ENCODE measurements at regions not wholly inside any gene's neighbourhood (a gene's known extent, or its start where the extent isn't known, plus 50 kb on each side); places are given as distances from the start of the nearest gene placed in this dataset.
A peak's percentile ranks its signal among the peaks of the same experiment; 100 is the strongest.

DNA sequence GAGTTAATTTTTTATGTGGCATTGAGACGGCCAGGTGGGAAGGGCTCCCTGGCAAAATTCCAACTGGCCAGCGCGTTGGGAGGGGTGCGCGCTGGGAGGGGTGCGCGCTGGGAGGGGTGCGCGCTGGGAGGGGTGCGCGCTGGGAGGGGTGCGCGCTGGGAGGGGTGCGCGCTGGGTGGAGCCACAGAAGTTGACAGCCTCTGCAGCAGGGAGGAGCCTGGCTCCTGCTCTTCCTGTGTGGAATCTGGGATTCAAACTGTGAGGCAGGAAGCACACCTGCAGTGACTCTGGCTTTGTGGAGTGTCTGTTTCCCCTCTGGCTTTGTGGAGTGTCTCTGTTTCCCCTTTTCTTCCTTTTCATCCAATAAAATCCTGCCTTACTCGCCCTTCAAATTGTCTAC lies 147.9 kb upstream of the CBLN2 start:
- intact Hi-C loops (cut with DNase I): no loop called here
- no peaks in the 10 kb centered on the region for H3K27me3 ChIP-seq (ENCODE audit: control insufficient read depth in 1 of 2, insufficient read depth in 2 of 2, low read length in 1 of 2)
- H3K36me3 ChIP-seq (ENCODE audit: control insufficient read depth in 1 of 2, insufficient read depth in 2 of 2, low read length in 1 of 2): no peaks in the 10 kb centered on the region
- no peaks in the 10 kb centered on the region for H3K9me3 ChIP-seq (ENCODE audit: control insufficient read depth, low read length)
- no peak overlapping the region for H3K4me3 ChIP-seq (ENCODE audit: low read length in 2 of 2)
- 4 to 7% methylated on average over 14 to 16 of the region's 16 CpGs for WGBS, 2 donors
- no peaks in the 10 kb centered on the region for H3K4me1 ChIP-seq (ENCODE audit: control insufficient read depth in 1 of 2, insufficient read depth in 2 of 2, low read length in 2 of 2)
- ATAC-seq (ENCODE audit: low FRiP score) (no peak), DNase-seq (no peak)
- no peak overlapping the region for H3K27ac ChIP-seq (ENCODE audit: low read depth in 1 of 2, low read length in 2 of 2)

DNA sequence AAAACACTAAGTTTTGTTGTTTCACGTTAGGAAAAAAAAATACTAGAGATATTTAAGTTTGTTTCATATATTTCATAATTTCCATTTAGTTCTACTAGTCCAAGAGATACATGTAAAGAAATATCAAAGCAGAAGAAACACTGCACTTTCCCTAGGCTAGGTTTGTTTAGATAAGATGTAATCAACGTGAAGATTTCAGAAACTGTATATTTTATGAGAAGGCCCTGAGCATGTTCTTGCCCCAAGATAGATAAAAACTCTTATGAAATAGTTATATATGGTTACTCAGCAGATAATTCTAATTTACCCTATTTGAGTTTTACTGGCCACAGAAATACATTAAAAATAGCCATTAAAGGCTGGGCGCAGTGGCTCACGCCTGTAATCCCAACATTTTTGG lies 143.6 kb upstream of the CBLN2 start:
- no peak overlapping the region for H3K27ac ChIP-seq (ENCODE audit: low read depth in 1 of 2, low read length in 2 of 2)
- ATAC-seq (ENCODE audit: low FRiP score): no peak
- no peaks in the 10 kb centered on the region for H3K36me3 ChIP-seq (ENCODE audit: control insufficient read depth in 1 of 2, insufficient read depth in 2 of 2, low read length in 1 of 2)
- 72 to 74% methylated on average over 4 of the region's 4 CpGs for whole genome bisulfite sequencing, 2 donors
- H3K4me1 ChIP-seq (ENCODE audit: control insufficient read depth in 1 of 2, insufficient read depth in 2 of 2, low read length in 2 of 2): no peaks in the 10 kb centered on the region
- H3K4me3 ChIP-seq (ENCODE audit: low read length in 2 of 2): no peak overlapping the region
- intact Hi-C loops (cut with DNase I): no loop called here
- H3K9me3 ChIP-seq (ENCODE audit: control insufficient read depth, low read length): no peaks in the 10 kb centered on the region
- no peaks in the 10 kb centered on the region for H3K27me3 ChIP-seq (ENCODE audit: control insufficient read depth in 1 of 2, insufficient read depth in 2 of 2, low read length in 1 of 2)
- DNase-seq: no peak

DNA sequence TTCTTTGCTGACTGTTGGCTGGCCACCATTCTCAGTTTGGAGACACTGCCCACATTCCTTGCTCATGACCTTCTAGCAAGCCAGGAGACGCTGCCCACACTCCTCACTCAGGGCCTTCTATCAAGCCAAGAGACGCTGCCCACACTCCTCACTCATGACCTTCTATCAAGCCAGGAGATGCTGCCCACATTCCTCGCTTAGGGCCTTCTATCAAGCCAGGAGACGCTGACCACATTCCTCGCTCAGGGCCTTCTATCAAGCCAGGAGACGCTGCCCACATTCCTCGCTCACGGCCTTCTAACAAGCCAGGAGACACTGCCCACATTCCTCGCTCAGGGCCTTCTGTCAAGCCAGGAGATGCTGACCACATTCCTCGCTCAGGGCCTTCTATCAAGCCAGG lies 131.3 kb upstream of the CBLN2 start:
- Histone ChIP-seq H3K9me3 (ENCODE audit: control insufficient read depth, low read length) (no peaks in the 10 kb centered on the region), H3K4me1 (ENCODE audit: control insufficient read depth in 1 of 2, insufficient read depth in 2 of 2, low read length in 2 of 2) (no peaks in the 10 kb centered on the region), H3K4me3 (ENCODE audit: low read length in 2 of 2) (no peak overlapping the region), H3K27me3 (ENCODE audit: control insufficient read depth in 1 of 2, insufficient read depth in 2 of 2, low read length in 1 of 2) (no peaks in the 10 kb centered on the region), H3K36me3 (ENCODE audit: control insufficient read depth in 1 of 2, insufficient read depth in 2 of 2, low read length in 1 of 2) (no peaks in the 10 kb centered on the region), H3K27ac (ENCODE audit: low read depth in 1 of 2, low read length in 2 of 2) (no peak overlapping the region)
- DNase-seq: no peak
- ATAC-seq (ENCODE audit: low FRiP score): no peak
- intact Hi-C loops (cut with DNase I): no loop called here
- 47 to 61% methylated on average over 10 of the region's 10 CpGs for WGBS, 2 donors

DNA sequence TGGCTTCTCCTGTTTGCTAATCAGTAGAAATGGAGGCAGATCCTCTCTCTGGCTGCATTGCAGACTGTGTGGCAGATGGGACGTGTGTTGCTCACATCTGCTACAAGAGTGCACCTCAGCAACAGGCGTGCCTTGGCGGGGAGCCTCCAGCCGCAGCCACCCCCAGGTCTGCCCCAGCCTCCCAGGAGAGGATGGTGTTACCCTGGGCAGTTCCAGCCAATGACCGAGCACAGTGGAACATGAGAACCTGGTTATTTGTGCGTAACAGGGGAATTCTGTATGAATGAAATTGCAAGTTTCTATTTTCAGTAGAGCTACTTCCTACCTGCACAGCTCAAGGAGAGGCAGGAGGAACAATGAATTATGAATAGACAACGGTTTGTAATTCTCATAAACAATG lies 130.6 kb upstream of the CBLN2 start:
- no peak for DNase-seq
- Histone ChIP-seq H3K27me3 (ENCODE audit: control insufficient read depth in 1 of 2, insufficient read depth in 2 of 2, low read length in 1 of 2) (no peaks in the 10 kb centered on the region), H3K4me1 (ENCODE audit: control insufficient read depth in 1 of 2, insufficient read depth in 2 of 2, low read length in 2 of 2) (no peaks in the 10 kb centered on the region), H3K36me3 (ENCODE audit: control insufficient read depth in 1 of 2, insufficient read depth in 2 of 2, low read length in 1 of 2) (no peaks in the 10 kb centered on the region), H3K4me3 (ENCODE audit: low read length in 2 of 2) (no peak overlapping the region), H3K9me3 (ENCODE audit: control insufficient read depth, low read length) (no peaks in the 10 kb centered on the region), H3K27ac (ENCODE audit: low read depth in 1 of 2, low read length in 2 of 2) (no peak overlapping the region)
- 85 to 89% methylated on average over 7 of the region's 7 CpGs for WGBS, 2 donors
- ATAC-seq (ENCODE audit: low FRiP score): no peak
- intact Hi-C loops (cut with DNase I): no loop called here

DNA sequence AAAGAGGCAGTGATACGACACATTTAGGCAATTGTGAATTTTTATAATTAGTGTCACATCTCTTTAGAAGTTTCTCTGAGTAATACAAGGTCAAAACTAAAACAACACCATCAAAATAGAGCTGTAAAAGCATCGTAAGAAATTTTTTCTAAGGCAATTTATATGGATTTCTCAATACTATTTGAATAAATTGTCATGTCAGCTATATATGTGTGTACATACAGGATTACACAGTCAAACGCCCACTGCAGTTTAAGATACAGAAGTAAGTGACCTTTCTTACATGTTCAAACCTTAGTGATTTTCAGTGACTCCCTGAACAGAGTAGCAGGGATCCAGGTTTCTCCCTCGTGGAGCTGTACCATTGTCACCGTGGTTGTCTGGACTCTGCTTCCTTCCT lies 129.1 kb upstream of the CBLN2 start:
- ATAC-seq (ENCODE audit: low FRiP score): no peak
- Histone ChIP-seq H3K27ac (ENCODE audit: low read depth in 1 of 2, low read length in 2 of 2) (no peak overlapping the region), H3K27me3 (ENCODE audit: control insufficient read depth in 1 of 2, insufficient read depth in 2 of 2, low read length in 1 of 2) (no peaks in the 10 kb centered on the region), H3K9me3 (ENCODE audit: control insufficient read depth, low read length) (no peaks in the 10 kb centered on the region), H3K4me1 (ENCODE audit: control insufficient read depth in 1 of 2, insufficient read depth in 2 of 2, low read length in 2 of 2) (no peaks in the 10 kb centered on the region), H3K4me3 (ENCODE audit: low read length in 2 of 2) (no peak overlapping the region), H3K36me3 (ENCODE audit: control insufficient read depth in 1 of 2, insufficient read depth in 2 of 2, low read length in 1 of 2) (no peaks in the 10 kb centered on the region)
- no peak for DNase-seq
- intact Hi-C loops (cut with DNase I): no loop called here
- WGBS, 2 donors: 71 to 78% methylated on average over 5 of the region's 5 CpGs

DNA sequence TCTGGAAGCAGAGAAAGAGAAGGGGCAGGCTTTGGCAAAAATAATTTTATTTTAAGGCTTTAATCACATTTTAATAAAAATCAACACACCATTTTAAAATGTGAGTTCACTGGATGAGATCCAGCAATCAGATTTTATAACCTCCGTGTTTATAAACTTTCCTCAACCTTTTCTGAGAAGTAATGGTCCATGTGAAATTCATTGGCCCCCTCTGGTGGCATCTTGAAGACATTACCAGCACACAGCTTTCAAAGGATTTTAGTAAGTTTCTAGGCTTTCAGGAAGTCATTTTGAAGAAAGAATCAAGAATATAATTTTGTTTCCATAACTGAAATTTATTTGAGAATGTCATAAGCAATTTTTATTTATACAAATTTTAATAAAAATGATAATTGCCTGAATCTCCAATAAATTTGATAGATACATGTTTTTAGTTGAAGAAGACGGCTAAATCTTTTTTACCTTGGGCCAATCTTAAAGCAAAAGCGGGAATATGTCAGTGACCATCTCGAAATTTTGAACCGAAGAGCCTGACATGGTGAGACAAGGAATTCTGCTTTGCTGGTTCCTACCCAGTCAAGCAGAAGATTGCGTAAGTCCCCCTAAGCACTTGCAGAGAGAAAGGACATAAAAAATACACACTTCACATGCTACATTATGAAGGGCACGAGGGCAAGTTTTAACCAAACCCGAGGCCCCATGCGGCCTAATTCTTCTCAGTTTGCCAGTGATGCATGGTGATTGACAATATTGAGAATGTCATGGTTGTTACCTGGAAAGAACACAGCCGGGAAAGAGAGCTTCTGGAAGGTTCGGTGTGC lies 128.4 kb upstream of the CBLN2 start:
- no peaks in the 10 kb centered on the region for H3K27me3 ChIP-seq (ENCODE audit: control insufficient read depth in 1 of 2, insufficient read depth in 2 of 2, low read length in 1 of 2)
- H3K4me1 ChIP-seq (ENCODE audit: control insufficient read depth in 1 of 2, insufficient read depth in 2 of 2, low read length in 2 of 2): no peaks in the 10 kb centered on the region
- H3K27ac ChIP-seq (ENCODE audit: low read depth in 1 of 2, low read length in 2 of 2): no peak overlapping the region
- DNase-seq (no peak), ATAC-seq (ENCODE audit: low FRiP score) (no peak)
- 71 to 74% methylated on average over 11 of the region's 11 CpGs for WGBS, 2 donors
- H3K4me3 ChIP-seq (ENCODE audit: low read length in 2 of 2): no peak overlapping the region
- no peaks in the 10 kb centered on the region for H3K36me3 ChIP-seq (ENCODE audit: control insufficient read depth in 1 of 2, insufficient read depth in 2 of 2, low read length in 1 of 2)
- intact Hi-C loops (cut with DNase I): no loop called here
- no peaks in the 10 kb centered on the region for H3K9me3 ChIP-seq (ENCODE audit: control insufficient read depth, low read length)

DNA sequence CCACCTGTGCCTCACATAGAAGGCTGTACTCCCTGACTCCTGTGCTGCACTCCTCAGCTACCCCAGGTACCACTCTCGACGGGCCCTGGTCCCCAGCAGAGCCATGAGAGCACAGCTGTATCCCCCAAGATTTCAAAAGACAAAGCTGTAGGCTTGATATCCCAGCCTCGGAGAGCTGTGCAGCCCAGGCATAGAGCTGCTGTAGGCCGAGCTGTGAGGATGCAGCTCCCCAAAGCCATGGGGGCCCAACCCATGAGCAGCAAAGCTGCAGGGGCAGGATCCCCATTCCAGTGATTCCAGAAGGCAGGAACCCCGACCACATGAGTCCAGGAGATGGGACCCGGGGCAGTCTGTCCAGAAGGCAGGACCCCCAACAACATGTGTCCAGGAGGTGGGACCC lies 123.8 kb upstream of the CBLN2 start:
- H3K27me3 ChIP-seq (ENCODE audit: control insufficient read depth in 1 of 2, insufficient read depth in 2 of 2, low read length in 1 of 2): no peaks in the 10 kb centered on the region
- H3K36me3 ChIP-seq (ENCODE audit: control insufficient read depth in 1 of 2, insufficient read depth in 2 of 2, low read length in 1 of 2): no peaks in the 10 kb centered on the region
- no peaks in the 10 kb centered on the region for H3K9me3 ChIP-seq (ENCODE audit: control insufficient read depth, low read length)
- no peaks in the 10 kb centered on the region for H3K4me1 ChIP-seq (ENCODE audit: control insufficient read depth in 1 of 2, insufficient read depth in 2 of 2, low read length in 2 of 2)
- intact Hi-C loops (cut with DNase I): no loop called here
- DNase-seq (no peak), ATAC-seq (ENCODE audit: low FRiP score) (peak; percentile 34)
- 91 to 92% methylated on average over 6 of the region's 6 CpGs for WGBS, 2 donors
- no peak overlapping the region for H3K4me3 ChIP-seq (ENCODE audit: low read length in 2 of 2)
- no peak overlapping the region for H3K27ac ChIP-seq (ENCODE audit: low read depth in 1 of 2, low read length in 2 of 2)

DNA sequence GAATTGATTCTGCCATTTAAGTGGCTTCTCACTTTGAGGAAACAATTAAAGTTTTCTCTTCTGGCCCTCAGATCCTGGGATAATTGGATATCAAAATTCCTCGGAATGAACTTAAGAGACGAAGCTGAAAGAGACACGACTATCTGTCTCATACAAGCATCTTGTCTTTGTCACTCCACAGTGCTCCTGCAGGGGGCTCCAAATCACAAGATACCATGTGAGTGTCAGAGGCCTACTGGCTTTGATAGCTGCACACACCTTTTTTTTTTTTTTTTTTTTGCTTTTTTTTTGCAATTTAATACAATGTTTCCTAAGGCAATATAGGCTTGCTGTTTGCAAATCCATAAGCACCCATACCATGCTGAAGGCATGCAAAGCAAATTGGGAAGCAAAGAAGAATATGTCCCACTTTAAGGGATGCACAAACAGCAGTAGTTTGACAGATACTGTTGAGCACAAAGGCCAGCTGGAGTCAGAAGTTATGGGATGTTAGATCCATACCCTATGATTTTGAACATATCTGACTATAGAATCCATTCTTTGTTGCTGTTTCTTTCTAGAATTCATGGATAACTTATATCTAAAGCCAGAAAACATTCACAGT lies 109.0 kb upstream of the CBLN2 start:
- H3K27ac ChIP-seq (ENCODE audit: low read depth in 1 of 2, low read length in 2 of 2): no peak overlapping the region
- H3K36me3 ChIP-seq (ENCODE audit: control insufficient read depth in 1 of 2, insufficient read depth in 2 of 2, low read length in 1 of 2): no peaks in the 10 kb centered on the region
- DNase-seq (no peak), ATAC-seq (ENCODE audit: low FRiP score) (no peak)
- intact Hi-C loops (cut with DNase I): no loop called here
- WGBS, 2 donors: 86 to 89% methylated on average over 3 of the region's 3 CpGs
- no peaks in the 10 kb centered on the region for H3K4me1 ChIP-seq (ENCODE audit: control insufficient read depth in 1 of 2, insufficient read depth in 2 of 2, low read length in 2 of 2)
- H3K9me3 ChIP-seq (ENCODE audit: control insufficient read depth, low read length): no peaks in the 10 kb centered on the region
- no peaks in the 10 kb centered on the region for H3K27me3 ChIP-seq (ENCODE audit: control insufficient read depth in 1 of 2, insufficient read depth in 2 of 2, low read length in 1 of 2)
- no peak overlapping the region for H3K4me3 ChIP-seq (ENCODE audit: low read length in 2 of 2)

DNA sequence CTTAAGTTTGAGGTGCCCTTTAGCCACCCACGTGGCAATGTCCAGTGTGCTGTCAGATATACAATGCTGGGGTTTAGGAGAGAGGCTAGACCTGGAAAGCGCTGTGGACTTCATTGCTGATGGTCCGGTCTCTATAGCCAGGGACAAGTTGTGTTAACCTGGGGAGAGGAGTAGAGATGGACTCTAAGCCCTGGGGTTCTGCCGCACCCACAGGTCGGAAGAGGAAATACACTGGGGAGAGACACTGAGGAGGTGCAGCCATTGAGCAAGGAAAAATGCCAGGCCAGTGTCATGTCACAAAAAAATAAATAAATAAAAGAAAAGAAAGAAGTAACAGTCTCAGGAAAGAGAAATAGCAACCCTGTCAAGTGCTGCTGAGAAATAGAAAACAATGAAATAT lies 106.9 kb upstream of the CBLN2 start:
- ATAC-seq (ENCODE audit: low FRiP score): no peak
- intact Hi-C loops (cut with DNase I): no loop called here

More for the DNA sequence above, 106.9 kb upstream of the CBLN2 start:
- Histone ChIP-seq H3K9me3 (ENCODE audit: control insufficient read depth, low read length) (no peaks in the 10 kb centered on the region), H3K27ac (ENCODE audit: low read depth in 1 of 2, low read length in 2 of 2) (no peak overlapping the region), H3K4me1 (ENCODE audit: control insufficient read depth in 1 of 2, insufficient read depth in 2 of 2, low read length in 2 of 2) (no peaks in the 10 kb centered on the region), H3K27me3 (ENCODE audit: control insufficient read depth in 1 of 2, insufficient read depth in 2 of 2, low read length in 1 of 2) (no peaks in the 10 kb centered on the region), H3K36me3 (ENCODE audit: control insufficient read depth in 1 of 2, insufficient read depth in 2 of 2, low read length in 1 of 2) (no peaks in the 10 kb centered on the region), H3K4me3 (ENCODE audit: low read length in 2 of 2) (no peak overlapping the region)
- 84 to 87% methylated on average over 5 of the region's 5 CpGs for WGBS, 2 donors
- DNase-seq: no peak
